Kidney epithelial cell (primary cell): ENCODE measurements at regions not wholly inside any gene's neighbourhood (a gene's known extent, or its start where the extent isn't known, plus 50 kb on each side); places are given as distances from the start of the nearest gene placed in this dataset.

Experiments
- DNase-seq: peaks from one replicate; pipeline ENCODE4 v3.0.0-alpha.2; 2010; ENCODE audit warnings: low read depth
- H3K27me3 ChIP-seq: 2 replicates; pipeline ENCODE4 v1.6.0; 2011; ENCODE audit warnings: low read length; ENCODE audit not compliant: control insufficient read depth, insufficient read depth
- H3K36me3 ChIP-seq: 2 replicates; pipeline ENCODE4 v1.5.1; 2011; ENCODE audit warnings: low read length; ENCODE audit not compliant: control insufficient read depth, insufficient read depth
- H3K4me3 ChIP-seq: 2 replicates; pipeline ENCODE4 v1.5.1; 2011; ENCODE audit warnings: low read depth, mild to moderate bottlenecking, control low read depth, low read length
- TF ChIP-seq, protein P1 (sequence below): IDR thresholded peaks from 2 replicates; pipeline ENCODE4 v1.5.1; 2011; ENCODE audit warnings: mild to moderate bottlenecking, moderate library complexity, low read length, control low read depth, inconsistent platforms; ENCODE audit not compliant: insufficient read depth, poor library complexity, severe bottlenecking

DNA sequence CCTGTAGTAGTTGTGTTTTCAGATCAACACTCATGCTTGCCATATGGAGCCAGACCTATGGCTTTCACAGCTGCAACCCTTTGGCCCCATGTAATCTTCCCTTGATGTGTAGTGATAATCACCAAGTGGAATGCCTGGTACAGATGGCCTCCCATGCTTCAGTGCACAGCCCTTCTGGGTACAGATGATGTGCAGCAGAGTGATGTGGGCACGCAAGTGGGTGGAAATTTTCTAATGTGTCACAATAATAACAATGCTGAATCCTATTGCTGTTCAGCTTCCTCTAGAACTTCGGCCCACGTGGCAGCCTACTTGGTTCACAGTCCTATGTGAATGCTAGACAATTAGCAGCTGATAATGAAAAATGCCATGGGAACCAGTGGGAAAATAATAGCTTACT lies 188.1 kb downstream of the SNAPC1 start:
- no peaks in the 10 kb centered on the region for H3K27me3 ChIP-seq
- TF ChIP-seq, protein P1, sequence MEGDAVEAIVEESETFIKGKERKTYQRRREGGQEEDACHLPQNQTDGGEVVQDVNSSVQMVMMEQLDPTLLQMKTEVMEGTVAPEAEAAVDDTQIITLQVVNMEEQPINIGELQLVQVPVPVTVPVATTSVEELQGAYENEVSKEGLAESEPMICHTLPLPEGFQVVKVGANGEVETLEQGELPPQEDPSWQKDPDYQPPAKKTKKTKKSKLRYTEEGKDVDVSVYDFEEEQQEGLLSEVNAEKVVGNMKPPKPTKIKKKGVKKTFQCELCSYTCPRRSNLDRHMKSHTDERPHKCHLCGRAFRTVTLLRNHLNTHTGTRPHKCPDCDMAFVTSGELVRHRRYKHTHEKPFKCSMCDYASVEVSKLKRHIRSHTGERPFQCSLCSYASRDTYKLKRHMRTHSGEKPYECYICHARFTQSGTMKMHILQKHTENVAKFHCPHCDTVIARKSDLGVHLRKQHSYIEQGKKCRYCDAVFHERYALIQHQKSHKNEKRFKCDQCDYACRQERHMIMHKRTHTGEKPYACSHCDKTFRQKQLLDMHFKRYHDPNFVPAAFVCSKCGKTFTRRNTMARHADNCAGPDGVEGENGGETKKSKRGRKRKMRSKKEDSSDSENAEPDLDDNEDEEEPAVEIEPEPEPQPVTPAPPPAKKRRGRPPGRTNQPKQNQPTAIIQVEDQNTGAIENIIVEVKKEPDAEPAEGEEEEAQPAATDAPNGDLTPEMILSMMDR: no peak
- no peak overlapping the region for H3K4me3 ChIP-seq
- DNase-seq: peak; percentile 48
- no peaks in the 10 kb centered on the region for H3K36me3 ChIP-seq

DNA sequence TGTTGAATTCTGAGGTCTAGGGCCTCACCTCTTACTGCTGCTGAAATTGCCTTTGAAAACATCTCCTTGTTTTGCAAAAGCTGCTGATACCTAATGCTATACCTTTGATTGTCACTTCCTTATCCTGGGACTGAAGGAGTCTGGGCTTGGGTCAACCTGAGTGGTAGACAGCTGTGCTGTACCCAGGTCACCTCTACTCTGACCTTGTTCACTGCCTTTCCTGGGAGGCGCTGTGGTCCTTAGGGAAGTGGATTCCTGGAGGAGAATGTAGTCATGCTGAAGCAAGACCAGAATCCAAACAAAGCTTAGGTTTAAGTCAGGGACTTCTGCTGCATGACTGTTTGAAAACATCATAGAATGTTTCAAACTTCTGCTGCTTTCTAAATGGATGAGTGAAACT lies 191.4 kb downstream of the SNAPC1 start:
- TF ChIP-seq, protein P1: no peak
- Histone ChIP-seq H3K36me3 (no peaks in the 10 kb centered on the region), H3K27me3 (no peaks in the 10 kb centered on the region), H3K4me3 (no peak overlapping the region)
- DNase-seq: no peak

DNA sequence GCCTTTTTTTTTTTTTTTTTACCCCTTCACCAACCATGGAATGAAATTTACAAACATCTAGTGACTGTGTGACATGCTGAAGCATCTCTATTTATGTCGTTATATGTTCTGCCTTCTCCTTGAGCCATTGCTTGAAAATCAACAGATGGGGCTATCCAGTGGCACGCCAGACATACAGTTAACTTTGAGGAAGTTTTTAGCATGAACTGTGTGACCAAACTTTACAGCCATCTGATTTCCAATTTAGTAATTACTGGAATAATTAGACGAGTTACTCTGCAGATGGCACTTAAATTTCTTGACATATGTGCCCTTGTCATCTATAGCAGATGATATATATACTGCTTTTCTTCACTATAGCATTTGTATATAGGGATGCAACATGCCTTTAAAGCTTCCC lies 192.1 kb downstream of the SNAPC1 start:
- no peaks in the 10 kb centered on the region for H3K27me3 ChIP-seq
- H3K4me3 ChIP-seq: no peak overlapping the region
- TF ChIP-seq, protein P1: no peak
- H3K36me3 ChIP-seq: no peaks in the 10 kb centered on the region
- DNase-seq: no peak

DNA sequence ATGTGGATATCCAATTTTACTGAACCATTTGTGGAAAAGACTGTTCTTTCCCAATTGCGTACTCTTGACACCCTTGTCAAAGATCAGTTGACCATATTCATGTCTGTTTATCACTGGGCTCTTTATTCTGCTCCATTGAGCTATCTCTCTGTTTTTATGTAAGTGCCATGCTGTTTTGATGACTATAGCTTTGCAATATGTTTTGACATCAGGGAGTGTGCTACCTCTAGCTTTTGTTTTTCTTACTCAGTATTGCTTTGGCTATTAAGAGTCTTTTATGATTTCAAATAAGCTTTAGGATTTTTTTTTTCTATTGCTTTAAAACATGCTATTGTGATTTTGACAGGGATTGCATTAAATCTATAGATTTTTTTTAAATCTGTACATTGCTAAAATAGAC lies 194.3 kb downstream of the SNAPC1 start:
- Histone ChIP-seq H3K4me3 (no peak overlapping the region), H3K27me3 (no peaks in the 10 kb centered on the region), H3K36me3 (no peaks in the 10 kb centered on the region)
- TF ChIP-seq, protein P1: no peak
- DNase-seq: no peak

DNA sequence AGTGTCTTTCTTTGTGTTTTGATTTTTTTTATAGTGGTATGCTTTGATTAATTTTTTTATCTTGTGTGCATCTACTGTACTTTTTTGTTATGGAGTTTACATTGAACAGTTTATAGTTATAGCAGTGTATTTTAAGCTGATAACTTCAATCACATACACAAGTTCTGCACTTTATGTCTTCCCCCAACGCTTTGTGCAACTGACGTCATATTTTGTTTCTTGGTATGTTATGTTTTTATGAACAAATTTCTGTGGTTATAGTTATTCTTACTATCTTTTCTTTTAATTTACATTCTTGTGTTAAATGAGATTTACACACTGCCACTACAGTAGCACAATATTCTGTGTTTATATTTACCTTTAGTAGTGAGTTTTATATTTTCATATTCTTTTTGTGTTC lies 197.1 kb downstream of the SNAPC1 start:
- DNase-seq: no peak
- Histone ChIP-seq H3K4me3 (no peak overlapping the region), H3K27me3 (no peaks in the 10 kb centered on the region), H3K36me3 (no peaks in the 10 kb centered on the region)
- TF ChIP-seq, protein P1: no peak

DNA sequence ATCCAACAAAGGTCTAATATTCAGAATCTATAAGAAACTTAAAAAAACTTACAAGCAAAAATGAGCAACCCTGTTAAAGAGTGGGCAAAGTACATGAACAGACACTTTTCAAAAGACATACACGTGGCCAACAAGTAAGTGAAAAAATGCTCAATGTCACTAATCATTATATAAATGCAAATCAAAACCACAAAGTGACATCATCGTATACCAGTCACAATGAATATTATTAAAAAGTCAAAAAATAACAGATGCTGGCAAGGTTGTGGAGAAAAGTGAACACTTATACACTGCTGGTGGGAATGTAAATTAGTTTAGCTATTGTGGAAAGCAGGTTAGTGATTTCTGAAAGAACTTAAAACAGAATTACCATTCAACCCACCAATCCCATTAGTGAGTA lies 199.1 kb downstream of the SNAPC1 start:
- H3K27me3 ChIP-seq: no peaks in the 10 kb centered on the region
- no peaks in the 10 kb centered on the region for H3K36me3 ChIP-seq
- DNase-seq: no peak
- TF ChIP-seq, protein P1: no peak
- no peak overlapping the region for H3K4me3 ChIP-seq
